ENCODE measurements at regions not wholly inside any gene's neighbourhood (a gene's known extent, or its start where the extent isn't known, plus 50 kb on each side); places are given as distances from the start of the nearest gene placed in this dataset.

GRCh38 chr12:92987362-92987761, 58.3 kb upstream of the EEA1 start:
- Histone ChIP-seq H3K4me1 (peaks cover 30% of the 10 kb centered on the region), H3K27me3 (replicated peaks; ENCODE audit: control insufficient read depth, insufficient read depth, low read length) (no peaks in the 10 kb centered on the region), H3K9me3 (peaks cover 5% of the 10 kb centered on the region; the same call in 1 of the 2 replicates), H3K36me3 (ENCODE audit: control insufficient read depth, insufficient read depth, low read length) (no peaks in the 10 kb centered on the region), H3K4me3 (ENCODE audit: low read depth, low read length) (no peak overlapping the region)
- peak in 1 of 2 experiments; percentile 75 for DNase-seq
- TSS peak; percentile 78 for BruUV-seq (replicated peaks)
- TF ChIP-seq CTCF (IDR thresholded peaks at IDR 0.05; ENCODE audit: insufficient read depth in 1 of 2, low read depth in 1 of 2, low read length in 1 of 2, severe bottlenecking in 1 of 2, unreplicated experiment in 1 of 2) = peak; percentile 50 to 79
- ChIA-PET CTCF (interaction anchor here (0.6 to 1.5 kb wide), 18 partner anchors 12 to 455 kb away, joined by 3 to 12 read pairs (median 4); partner anchors contain the start of gene EEA1), POLR2A (interaction anchor here (0.6 to 1.5 kb wide), 10 partner anchors 13 to 433 kb away, joined by 3 to 5 read pairs (median 4); no protein-coding TSS in a partner anchor)
- Mint-ChIP-seq H3K27ac (ENCODE audit: unreplicated experiment) (peak overlapping the region; percentile 87), H3K27me3 (ENCODE audit: insufficient read depth, unreplicated experiment) (no peaks in the 10 kb centered on the region), H3K4me3 (ENCODE audit: unreplicated experiment) (peak overlapping the region; percentile 27), H3K4me1 (ENCODE audit: low read depth, unreplicated experiment) (peaks cover 33% of the 10 kb centered on the region), H3K9me3 (ENCODE audit: unreplicated experiment) (no peaks in the 10 kb centered on the region), H3K36me3 (ENCODE audit: insufficient read depth, unreplicated experiment) (peaks cover 15% of the 10 kb centered on the region)
- intact Hi-C loops (cut with micrococcal nuclease; ENCODE audit: unreplicated experiment) = loop anchor here (1.0 to 5.0 kb wide), 11 partner anchors 19 to 577 kb away; no protein-coding TSS in a partner anchor

DNA sequence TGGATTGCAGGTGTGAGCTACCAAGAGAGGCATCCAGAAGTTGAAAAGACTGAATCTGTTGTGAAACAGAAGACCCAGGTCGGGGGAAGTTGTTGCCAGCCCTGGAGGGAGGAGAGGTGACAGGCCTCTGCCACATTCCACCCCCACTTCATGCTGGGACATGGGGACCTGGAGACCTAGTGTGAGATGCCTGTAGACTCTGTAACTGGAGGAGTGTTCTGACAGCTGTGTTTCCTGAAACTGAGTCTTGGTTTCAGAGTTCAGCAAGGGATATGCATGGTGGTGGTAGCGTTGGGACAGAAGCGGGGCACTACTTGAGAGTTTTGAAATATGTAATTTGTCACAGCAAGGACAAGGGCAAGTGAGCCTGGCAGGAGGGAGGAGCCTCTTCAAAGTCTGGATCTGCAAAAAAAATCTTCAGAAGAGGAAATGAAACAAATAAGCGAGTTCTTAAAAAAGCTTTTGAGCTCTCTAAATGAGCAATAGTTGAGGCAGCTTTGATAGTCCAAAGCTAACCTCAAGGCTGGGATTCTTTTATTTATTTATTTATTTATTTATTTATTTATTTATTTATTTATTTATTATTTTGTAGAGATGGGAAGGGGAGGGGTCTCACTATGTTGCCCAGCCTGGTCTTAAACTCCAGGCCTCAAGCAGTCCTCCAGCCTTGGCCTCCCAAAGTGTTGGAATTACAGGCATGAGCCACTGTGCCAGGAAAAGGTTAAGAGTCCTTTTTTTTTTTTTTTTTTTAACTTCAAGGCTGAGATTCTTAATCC, 58.9 kb upstream of the EEA1 start:
- ChIA-PET CTCF (interaction anchor here (0.7 to 1.5 kb wide), 17 partner anchors 11 to 454 kb away, joined by 3 to 12 read pairs (median 4); partner anchors contain the start of gene EEA1), POLR2A (interaction anchor here (0.5 to 1.5 kb wide), 6 partner anchors 13 to 432 kb away, joined by 3 to 5 read pairs (median 4); no protein-coding TSS in a partner anchor)
- Mint-ChIP-seq H3K36me3 (ENCODE audit: insufficient read depth, unreplicated experiment) (peaks cover 15% of the 10 kb centered on the region), H3K4me3 (ENCODE audit: unreplicated experiment) (peak overlapping the region; percentile 27), H3K9me3 (ENCODE audit: unreplicated experiment) (no peaks in the 10 kb centered on the region), H3K27me3 (ENCODE audit: insufficient read depth, unreplicated experiment) (no peaks in the 10 kb centered on the region), H3K4me1 (ENCODE audit: low read depth, unreplicated experiment) (peaks cover 33% of the 10 kb centered on the region), H3K27ac (ENCODE audit: unreplicated experiment) (peak overlapping the region; percentile 87)
- intact Hi-C loops (cut with micrococcal nuclease; ENCODE audit: unreplicated experiment) = loop anchor here (1.0 to 5.0 kb wide), 11 partner anchors 18 to 577 kb away; no protein-coding TSS in a partner anchor
- Histone ChIP-seq H3K27me3 (replicated peaks; ENCODE audit: control insufficient read depth, insufficient read depth, low read length) (no peaks in the 10 kb centered on the region), H3K9me3 (peaks cover 7% of the 10 kb centered on the region; the same call in 1 of the 2 replicates), H3K36me3 (ENCODE audit: control insufficient read depth, insufficient read depth, low read length) (no peaks in the 10 kb centered on the region), H3K4me3 (ENCODE audit: low read depth, low read length) (no peak overlapping the region), H3K4me1 (peaks cover 30% of the 10 kb centered on the region)
- TF ChIP-seq CTCF (IDR thresholded peaks at IDR 0.05; ENCODE audit: insufficient read depth in 1 of 2, low read depth in 1 of 2, low read length in 1 of 2, severe bottlenecking in 1 of 2, unreplicated experiment in 1 of 2) = no peak
- BruUV-seq (replicated peaks) = no TSS peak
- peak; percentile 61 to 70 for DNase-seq

DNA sequence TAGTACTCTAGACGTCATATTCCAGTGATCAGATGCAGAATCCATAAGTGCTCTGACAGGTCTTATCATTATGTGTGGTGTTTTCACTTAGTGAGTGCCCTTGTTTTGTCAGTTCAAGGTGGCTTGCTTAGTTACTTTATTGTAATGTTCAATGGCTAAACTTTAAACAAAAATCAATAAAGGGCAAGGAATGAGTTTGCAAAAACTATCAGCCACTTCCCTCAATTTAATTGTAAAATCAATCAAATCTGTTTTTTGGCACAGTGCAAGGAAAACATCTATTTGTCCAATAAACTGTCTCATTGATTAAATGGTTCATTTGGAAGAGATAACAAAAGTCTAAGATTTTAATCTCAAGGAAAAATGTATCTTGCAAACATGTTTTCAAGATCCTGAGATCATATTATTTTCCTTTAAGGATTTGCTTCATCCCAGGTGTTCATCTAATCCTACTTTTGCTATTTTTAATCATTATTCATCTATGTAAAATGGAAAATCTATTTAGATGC, 59.6 kb upstream of the EEA1 start:
- Mint-ChIP-seq H3K4me3 (ENCODE audit: unreplicated experiment) (no peak overlapping the region), H3K4me1 (ENCODE audit: low read depth, unreplicated experiment) (peaks cover 33% of the 10 kb centered on the region), H3K27ac (ENCODE audit: unreplicated experiment) (peak overlapping the region; percentile 94), H3K36me3 (ENCODE audit: insufficient read depth, unreplicated experiment) (peaks cover 15% of the 10 kb centered on the region), H3K9me3 (ENCODE audit: unreplicated experiment) (no peaks in the 10 kb centered on the region), H3K27me3 (ENCODE audit: insufficient read depth, unreplicated experiment) (no peaks in the 10 kb centered on the region)
- intact Hi-C loops (cut with micrococcal nuclease; ENCODE audit: unreplicated experiment) = loop anchor here (5.0 kb wide), 1 partner anchor 201 kb away; no protein-coding TSS in a partner anchor
- Histone ChIP-seq H3K9me3 (peaks cover 7% of the 10 kb centered on the region; the same call in 1 of the 2 replicates), H3K4me3 (ENCODE audit: low read depth, low read length) (no peak overlapping the region), H3K27me3 (replicated peaks; ENCODE audit: control insufficient read depth, insufficient read depth, low read length) (no peaks in the 10 kb centered on the region), H3K36me3 (ENCODE audit: control insufficient read depth, insufficient read depth, low read length) (no peaks in the 10 kb centered on the region), H3K4me1 (peaks cover 30% of the 10 kb centered on the region)
- TF ChIP-seq CTCF (IDR thresholded peaks at IDR 0.05; ENCODE audit: insufficient read depth in 1 of 2, low read depth in 1 of 2, low read length in 1 of 2, severe bottlenecking in 1 of 2, unreplicated experiment in 1 of 2) = no peak
- no TSS peak for BruUV-seq (replicated peaks)
- ChIA-PET POLR2A (no interaction called here), CTCF (no interaction called here)
- DNase-seq = no peak

All from Caco-2 (cell line).